Esophagus muscularis mucosa (tissue), 4 donors: ENCODE measurements at regions not wholly inside any gene's neighbourhood (a gene's known extent, or its start where the extent isn't known, plus 50 kb on each side); places are given as distances from the start of the nearest gene placed in this dataset.

Source experiments
- DNase-seq: peaks from one replicate; pipeline ENCODE4 v3.0.0-alpha.2; 2017; ENCODE audit errors: extremely low spot score
- H3K27ac ChIP-seq, 4 donors: fragments of 200-600 bp; sonication (generic); replicated peaks in 1 of 4; 1 replicate in 3 of 4; 2 replicates in 1 of 4; pipeline ENCODE4 v1.5.1; 2016 to 2019; ENCODE audit warnings: mild to moderate bottlenecking in 1 of 4
- H3K27me3 ChIP-seq, 4 donors: fragments of 200-600 bp; sonication (generic); one replicate each; pipeline versions ENCODE4 v1.5.1 to v1.6.0; 2016 to 2019
- H3K36me3 ChIP-seq, 4 donors: fragments of 200-600 bp; sonication (generic); one replicate each; pipeline ENCODE4 v1.5.1; 2016 to 2019
- H3K4me1 ChIP-seq, 4 donors: fragments of 200-600 bp; sonication (generic); one replicate each; pipeline ENCODE4 v1.5.1; 2016 to 2019
- H3K4me3 ChIP-seq, 4 donors: fragments of 200-600 bp; sonication (generic); 1 replicate in 2 of 4; 2 replicates in 2 of 4; pipeline ENCODE4 v1.5.1; 2016 to 2019; ENCODE audit warnings: mild to moderate bottlenecking in 4 of 4, moderate library complexity in 1 of 4
- H3K9me3 ChIP-seq, 4 donors: fragments of 200-600 bp; sonication (generic); 1 replicate in 3 of 4; 2 replicates in 1 of 4; pipeline ENCODE4 v1.5.1; 2016 to 2019
- CTCF ChIP-seq, 3 experiments: fragments of 200-600 bp in 2 of 3; fragments of 450-650 bp in 1 of 3; sonication (generic) in 2 of 3; IDR thresholded peaks; one replicate each; pipeline ENCODE4 v1.5.1; 2017 to 2019; ENCODE audit warnings: antibody characterized with exemption in 3 of 3, mild to moderate bottlenecking in 2 of 3, moderate library complexity in 1 of 3
- EP300 ChIP-seq: sonication (generic); formaldehyde crosslinking; IDR thresholded peaks from one replicate; pipeline ENCODE4 v1.6.1; 2017; ENCODE audit warnings: antibody characterized with exemption
- POLR2A ChIP-seq: fragments of 450-650 bp; IDR thresholded peaks from one replicate; pipeline ENCODE4 v1.6.1; 2017; ENCODE audit warnings: antibody characterized with exemption, moderate library complexity, mild to moderate bottlenecking, low read depth
- POLR2AphosphoS5 ChIP-seq, 2 donors: sonication (generic); formaldehyde crosslinking; IDR thresholded peaks; one replicate each; pipeline ENCODE4 v1.6.1; 2017; ENCODE audit warnings: antibody characterized with exemption in 2 of 2
- WGBS: methylation state at CpG from one replicate; pipeline ENCODE4 v1.1.5; 2018; 5-methylcytosine and 5-hydroxymethylcytosine counted together
- intact Hi-C: fragments of 100-400 bp; cut with DNase I; formaldehyde crosslinking; loops from one replicate; pipeline ENCODE4 v1.15.1; 2023

- 98% methylated on average over 2 of the region's 2 CpGs for WGBS
- Histone ChIP-seq H3K9me3 (peaks cover 0 to 4% (median 2%) of the 10 kb centered on the region in 4 donors), H3K4me3 (no peak overlapping the region), H3K36me3 (no peaks in the 10 kb centered on the region), H3K27ac (no peak overlapping the region), H3K4me1 (peaks cover 0 to 8% (median 4%) of the 10 kb centered on the region in 4 donors), H3K27me3 (peaks cover 0 to 5% (median 0%) of the 10 kb centered on the region in 4 donors)
- intact Hi-C loops, result no loop called here
- TF ChIP-seq POLR2A (no peak), EP300 (no peak), CTCF (IDR thresholded peaks at IDR 0.05) (no peak), POLR2AphosphoS5 (IDR thresholded peaks at IDR 0.05) (no peak)
- no peak for DNase-seq
Measured at GRCh38 chr12:115646210-115646609, 631.3 kb downstream of the MED13L start.

- WGBS, result 89% methylated on average over 2 of the region's 2 CpGs
- Histone ChIP-seq H3K9me3 (peaks cover 0 to 4% (median 0%) of the 10 kb centered on the region in 4 donors), H3K27ac (no peak overlapping the region), H3K27me3 (peaks cover 0 to 2% (median 0%) of the 10 kb centered on the region in 4 donors), H3K4me1 (no peaks in the 10 kb centered on the region), H3K4me3 (no peak overlapping the region), H3K36me3 (no peaks in the 10 kb centered on the region)
- TF ChIP-seq POLR2A (no peak), CTCF (IDR thresholded peaks at IDR 0.05) (no peak), POLR2AphosphoS5 (IDR thresholded peaks at IDR 0.05) (no peak), EP300 (no peak)
- intact Hi-C loops, result no loop called here
- no peak for DNase-seq
Measured at GRCh38 chr12:115640929-115641328, 636.6 kb downstream of the MED13L start.

GRCh38 chr12:115639648-115640012, 637.9 kb downstream of the MED13L start:
- Histone ChIP-seq H3K27ac (no peak overlapping the region), H3K27me3 (peaks cover 0 to 2% (median 0%) of the 10 kb centered on the region in 4 donors), H3K9me3 (peaks cover 0 to 4% (median 0%) of the 10 kb centered on the region in 4 donors), H3K36me3 (no peaks in the 10 kb centered on the region), H3K4me3 (no peak overlapping the region), H3K4me1 (no peaks in the 10 kb centered on the region)
- DNase-seq, result no peak
- TF ChIP-seq EP300 (no peak), POLR2AphosphoS5 (IDR thresholded peaks at IDR 0.05) (no peak), CTCF (IDR thresholded peaks at IDR 0.05) (no peak), POLR2A (no peak)
- 74% methylated on average over 5 of the region's 5 CpGs for WGBS
- intact Hi-C loops, result no loop called here

- Histone ChIP-seq H3K27me3 (peaks cover 0 to 2% (median 0%) of the 10 kb centered on the region in 4 donors), H3K4me3 (no peak overlapping the region), H3K36me3 (no peaks in the 10 kb centered on the region), H3K9me3 (peaks cover 0 to 4% (median 0%) of the 10 kb centered on the region in 4 donors), H3K4me1 (no peaks in the 10 kb centered on the region), H3K27ac (no peak overlapping the region)
- WGBS, result 60% methylated on average over 12 of the region's 13 CpGs
- intact Hi-C loops, result no loop called here
- no peak for TF ChIP-seq CTCF (IDR thresholded peaks at IDR 0.05)
- TF ChIP-seq POLR2A, result no peak
- TF ChIP-seq EP300, result no peak
- TF ChIP-seq POLR2AphosphoS5 (IDR thresholded peaks at IDR 0.05), result no peak
- no peak for DNase-seq
Measured at GRCh38 chr12:115638733-115639647, 638.5 kb downstream of the MED13L start.
